ENCODE measurements at regions not wholly inside any gene's neighbourhood (a gene's known extent, or its start where the extent isn't known, plus 50 kb on each side); places are given as distances from the start of the nearest gene placed in this dataset.

GRCh38 chr5:93890657-93891056 is 149.3 kb upstream of the POU5F2 start:
- H3K27ac ChIP-seq (replicated peaks in 1 of 4) = peak overlapping the region in 1 of 4 donors; percentile 5
- H3K27me3 ChIP-seq = no peaks in the 10 kb centered on the region
- intact Hi-C loops (cut with DNase I) = no loop called here
- TF ChIP-seq CTCF (IDR thresholded peaks at IDR 0.05) = no peak
- TF ChIP-seq EP300 (IDR thresholded peaks at IDR 0.05) = no peak
- no peak for TF ChIP-seq POLR2A (IDR thresholded peaks at IDR 0.05; ENCODE audit: low read depth)
- no peak for TF ChIP-seq POLR2AphosphoS5 (IDR thresholded peaks at IDR 0.05)
- WGBS = 56% methylated on average over 4 of the region's 4 CpGs
- H3K4me3 ChIP-seq = no peak overlapping the region
- H3K36me3 ChIP-seq = no peaks in the 10 kb centered on the region
- no peak for DNase-seq (ENCODE audit: extremely low spot score)
- H3K9me3 ChIP-seq = no peaks in the 10 kb centered on the region
- peaks cover 0 to 18% (median 10%) of the 10 kb centered on the region in 4 donors for H3K4me1 ChIP-seq

DNA sequence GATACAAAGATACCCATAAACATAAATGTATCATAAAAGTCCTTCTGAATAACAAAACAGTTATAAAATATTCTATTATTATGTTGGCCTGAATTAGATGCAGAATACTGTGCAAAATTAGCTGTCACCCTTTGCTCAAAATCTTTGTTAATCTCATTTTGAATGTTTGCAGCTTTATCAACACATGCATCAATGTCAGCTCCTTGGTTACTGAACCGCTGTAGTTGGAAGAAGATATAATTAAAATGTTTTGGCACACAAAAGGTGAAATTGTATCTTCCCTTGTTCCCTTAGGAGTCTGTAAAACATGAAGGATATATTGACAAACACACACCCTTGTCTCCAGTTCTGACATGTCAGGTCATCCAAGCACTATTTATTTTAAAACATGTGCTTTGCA is 146.3 kb upstream of the POU5F2 start:
- intact Hi-C loops (cut with DNase I) = no loop called here
- no peak overlapping the region for H3K4me3 ChIP-seq
- WGBS = 74% methylated on average over 1 of the region's 1 CpG
- peaks cover 0 to 18% (median 10%) of the 10 kb centered on the region in 4 donors for H3K4me1 ChIP-seq
- no peak for TF ChIP-seq POLR2AphosphoS5 (IDR thresholded peaks at IDR 0.05)
- TF ChIP-seq CTCF (IDR thresholded peaks at IDR 0.05) = no peak
- no peak for TF ChIP-seq POLR2A (IDR thresholded peaks at IDR 0.05; ENCODE audit: low read depth)
- no peak for TF ChIP-seq EP300 (IDR thresholded peaks at IDR 0.05)
- no peaks in the 10 kb centered on the region for H3K36me3 ChIP-seq
- H3K27ac ChIP-seq (replicated peaks in 1 of 4) = no peak overlapping the region
- H3K27me3 ChIP-seq = no peaks in the 10 kb centered on the region
- no peak for DNase-seq (ENCODE audit: extremely low spot score)
- no peaks in the 10 kb centered on the region for H3K9me3 ChIP-seq

- H3K4me1 ChIP-seq = peaks cover 0 to 18% (median 10%) of the 10 kb centered on the region in 4 donors
- no peaks in the 10 kb centered on the region for H3K27me3 ChIP-seq
- no peak overlapping the region for H3K27ac ChIP-seq (replicated peaks in 1 of 4)
- H3K4me3 ChIP-seq = no peak overlapping the region
- intact Hi-C loops (cut with DNase I) = no loop called here
- no peak for DNase-seq (ENCODE audit: extremely low spot score)
- TF ChIP-seq CTCF (IDR thresholded peaks at IDR 0.05) (no peak), POLR2A (IDR thresholded peaks at IDR 0.05; ENCODE audit: low read depth) (no peak), EP300 (IDR thresholded peaks at IDR 0.05) (no peak), POLR2AphosphoS5 (IDR thresholded peaks at IDR 0.05) (no peak)
- no peaks in the 10 kb centered on the region for H3K9me3 ChIP-seq
- WGBS = 33% methylated on average over 1 of the region's 1 CpG
- H3K36me3 ChIP-seq = no peaks in the 10 kb centered on the region
These were observed 145.5 kb upstream of the POU5F2 start for GRCh38 chr5:93886917-93887361.

DNA sequence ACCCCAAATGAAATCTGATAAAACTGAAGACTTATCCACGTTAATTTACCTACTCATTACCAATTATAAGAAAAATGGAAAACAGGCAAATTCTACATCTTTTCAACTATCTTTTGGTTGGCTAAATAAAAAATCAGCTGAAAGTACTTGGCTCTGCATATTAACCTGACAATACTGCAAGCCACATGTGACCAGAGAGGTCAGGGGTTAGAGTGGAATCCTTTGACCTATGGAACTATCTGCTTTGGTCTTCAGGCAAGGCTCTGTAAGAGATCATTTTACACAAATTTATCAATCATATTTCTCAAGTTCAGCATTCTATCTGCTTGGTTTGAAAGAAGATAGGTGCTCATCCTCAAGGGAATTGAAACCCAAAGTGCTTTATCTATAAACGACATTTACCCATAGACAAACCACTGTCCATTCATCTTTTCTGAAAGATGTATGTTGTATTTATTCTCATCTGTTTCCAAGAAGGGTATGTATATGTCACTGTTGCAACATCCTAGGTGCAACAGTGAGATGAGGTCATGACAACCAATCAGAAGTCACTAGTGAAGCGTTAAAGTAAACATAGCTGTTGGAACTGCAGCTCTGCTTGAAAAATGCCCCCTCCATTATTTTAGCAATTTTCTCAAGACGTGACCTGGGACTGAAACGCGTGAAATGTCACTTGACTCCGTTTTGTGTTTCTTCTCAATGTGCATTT is 144.9 kb upstream of the POU5F2 start:
- WGBS = 81% methylated on average over 7 of the region's 7 CpGs
- intact Hi-C loops (cut with DNase I) = no loop called here

More for the DNA sequence above, 144.9 kb upstream of the POU5F2 start:
- TF ChIP-seq CTCF (IDR thresholded peaks at IDR 0.05) (no peak), POLR2A (IDR thresholded peaks at IDR 0.05; ENCODE audit: low read depth) (no peak), POLR2AphosphoS5 (IDR thresholded peaks at IDR 0.05) (no peak), EP300 (IDR thresholded peaks at IDR 0.05) (no peak)
- no peak overlapping the region for H3K27ac ChIP-seq (replicated peaks in 1 of 4)
- H3K9me3 ChIP-seq = no peaks in the 10 kb centered on the region
- H3K4me1 ChIP-seq = peaks cover 0 to 15% (median 7%) of the 10 kb centered on the region in 4 donors
- no peaks in the 10 kb centered on the region for H3K36me3 ChIP-seq
- no peak for DNase-seq (ENCODE audit: extremely low spot score)
- no peak overlapping the region for H3K4me3 ChIP-seq
- no peaks in the 10 kb centered on the region for H3K27me3 ChIP-seq

Measured in esophagus muscularis mucosa (tissue), 4 donors.